Pancreas (tissue), 10 donors: ENCODE measurements at regions not wholly inside any gene's neighbourhood (a gene's known extent, or its start where the extent isn't known, plus 50 kb on each side); places are given as distances from the start of the nearest gene placed in this dataset.

ENCODE experiments used
- ATAC-seq, 4 donors: fragments of 200-7000 bp; cut with Tn5 transposase; one replicate each; pipeline versions ENCODE4 v1.8.0 to v1.9.1; 2020; ENCODE audit warnings: mild to moderate bottlenecking in 4 of 4, moderate library complexity in 4 of 4
- DNase-seq, 6 donors: peaks; one replicate each; pipeline ENCODE4 v3.0.0-alpha.2; 2020
- FAIRE-seq: peaks from 2 replicates; lab custom pipeline; 2012; peaks lifted over from hg19 to GRCh38; lab: Jason Lieb, UNC
- H3K27ac ChIP-seq, 4 donors: fragments of 200-600 bp; sonication (generic); 1 replicate in 3 of 4; 2 replicates in 1 of 4; pipeline versions ENCODE4 v1.5.0 to v1.8.0; 2020
- H3K27me3 ChIP-seq, 4 donors: fragments of 200-600 bp; one replicate each; pipeline ENCODE4 v1.8.0; 2021
- H3K36me3 ChIP-seq, 3 donors: fragments of 200-600 bp; sonication (generic) in 1 of 3; one replicate each; pipeline versions ENCODE4 v1.5.0 to v1.8.0; 2020 to 2021
- H3K4me1 ChIP-seq, 3 donors: fragments of 200-600 bp; one replicate each; pipeline ENCODE4 v1.8.0; 2021
- H3K4me3 ChIP-seq, 4 donors: fragments of 200-600 bp; sonication (generic) in 2 of 4; one replicate each; pipeline versions ENCODE4 v1.5.0 to v1.8.0; 2020 to 2021
- H3K9me3 ChIP-seq, 4 donors: fragments of 200-600 bp; one replicate each; pipeline ENCODE4 v1.8.0; 2021
- CTCF ChIP-seq, 4 donors: fragments of 200-600 bp; sonication (generic) in 3 of 4; IDR thresholded peaks; one replicate each; pipeline versions ENCODE4 v1.5.0 to v1.8.0; 2021; ENCODE audit warnings: antibody characterized with exemption in 4 of 4
- WGBS, 2 donors: extraction: QIAGEN DNeasy Blood & Tissue Kit; methylation state at CpG; one replicate each; pipeline ENCODE4 v1.1.7; 2013; 5-methylcytosine and 5-hydroxymethylcytosine counted together
- intact Hi-C, 3 donors: fragments of 100-400 bp; cut with DNase I; formaldehyde crosslinking; loops; one replicate each; pipeline versions ENCODE4 v1.11.1 to v1.14.2; 2022
- donor health status: healthy with polysubstance abuse.
- donor health status: DM: no; HTN: no; CAD: no; lungs with moderate emphysema.
- donor health status: DM: no; HTN: no; CAD: no.
- donor health status: control.
- donor health status: control.
- donor health status: Bipolar disorder and iron deficiency.
- donor health status: DM: yes; HTN: yes; CAD: no.
- donor health status: DM: no; HTN: no; CAD: no.
- donor health status: DM: no; HTN: no; CAD: no.
- donor health status: DM: yes; HTN: yes; CAD: no.

GRCh38 chr5:145591578-145591977, 243.6 kb downstream of the PRELID2 start:
- 91 to 96% methylated on average over 1 of the region's 1 CpG for WGBS, 2 donors
- no peak for DNase-seq
- intact Hi-C loops = no loop called here
- no peaks in the 10 kb centered on the region for H3K27me3 ChIP-seq
- H3K4me3 ChIP-seq = no peak overlapping the region
- ATAC-seq = no peak
- no peak for TF ChIP-seq CTCF (IDR thresholded peaks at IDR 0.05)
- no peaks in the 10 kb centered on the region for H3K9me3 ChIP-seq
- no peak overlapping the region for H3K27ac ChIP-seq
- H3K4me1 ChIP-seq = peaks cover 0 to 8% (median 0%) of the 10 kb centered on the region in 3 donors
- no peaks in the 10 kb centered on the region for H3K36me3 ChIP-seq
- FAIRE-seq = no peak

- intact Hi-C loops = no loop called here
- ATAC-seq = no peak
- DNase-seq = no peak
- Histone ChIP-seq H3K4me3 (no peak overlapping the region), H3K4me1 (peaks cover 0 to 8% (median 0%) of the 10 kb centered on the region in 3 donors), H3K27ac (no peak overlapping the region), H3K36me3 (no peaks in the 10 kb centered on the region), H3K27me3 (no peaks in the 10 kb centered on the region), H3K9me3 (no peaks in the 10 kb centered on the region)
- no peak for FAIRE-seq
- no peak for TF ChIP-seq CTCF (IDR thresholded peaks at IDR 0.05)
- 68 to 76% methylated on average over 2 of the region's 2 CpGs for WGBS, 2 donors
These were observed 246.1 kb downstream of the PRELID2 start for GRCh38 chr5:145589063-145589462.

- intact Hi-C loops = no loop called here
- Histone ChIP-seq H3K27ac (no peak overlapping the region), H3K4me1 (peaks cover 0 to 8% (median 0%) of the 10 kb centered on the region in 3 donors), H3K9me3 (no peaks in the 10 kb centered on the region), H3K36me3 (no peaks in the 10 kb centered on the region), H3K27me3 (no peaks in the 10 kb centered on the region), H3K4me3 (no peak overlapping the region)
- TF ChIP-seq CTCF (IDR thresholded peaks at IDR 0.05) = no peak
- FAIRE-seq = no peak
- 66 to 68% methylated on average over 2 of the region's 2 CpGs for WGBS, 2 donors
- no peak for DNase-seq
- ATAC-seq = no peak
These were observed 246.6 kb downstream of the PRELID2 start for GRCh38 chr5:145588558-145588957.

GRCh38 chr5:145588113-145588512, 247.0 kb downstream of the PRELID2 start:
- no peak for FAIRE-seq
- no peak for DNase-seq
- WGBS, 2 donors = 87 to 90% methylated on average over 4 of the region's 4 CpGs
- no peaks in the 10 kb centered on the region for H3K9me3 ChIP-seq
- H3K4me3 ChIP-seq = no peak overlapping the region
- intact Hi-C loops = no loop called here
- TF ChIP-seq CTCF (IDR thresholded peaks at IDR 0.05) = no peak
- ATAC-seq = no peak
- H3K36me3 ChIP-seq = no peaks in the 10 kb centered on the region
- no peaks in the 10 kb centered on the region for H3K27me3 ChIP-seq
- no peak overlapping the region for H3K27ac ChIP-seq
- H3K4me1 ChIP-seq = peaks cover 0 to 8% (median 0%) of the 10 kb centered on the region in 3 donors

- FAIRE-seq (no peak), DNase-seq (peak in 1 of 6 donors; percentile 38), ATAC-seq (peak in 2 of 4 donors; percentile 81)
- WGBS, 2 donors = 74 to 77% methylated on average over 1 of the region's 1 CpG
- Histone ChIP-seq H3K4me3 (no peak overlapping the region), H3K27me3 (no peaks in the 10 kb centered on the region), H3K9me3 (no peaks in the 10 kb centered on the region), H3K36me3 (no peaks in the 10 kb centered on the region), H3K27ac (peak overlapping the region in 1 of 4 donors; percentile 8), H3K4me1 (peaks cover 0 to 8% (median 0%) of the 10 kb centered on the region in 3 donors)
- intact Hi-C loops = no loop called here
- no peak for TF ChIP-seq CTCF (IDR thresholded peaks at IDR 0.05)
These were observed 247.4 kb downstream of the PRELID2 start for GRCh38 chr5:145587710-145588109.
